Hepatocyte (in vitro differentiated cells): ENCODE measurements at regions not wholly inside any gene's neighbourhood (a gene's known extent, or its start where the extent isn't known, plus 50 kb on each side); places are given as distances from the start of the nearest gene placed in this dataset.

ENCODE experiments used
- DNase-seq: peaks from one replicate; pipeline ENCODE4 v3.0.0-alpha.2; 2016; ENCODE audit warnings: low spot score
- H2AFZ ChIP-seq: fragments of 200-600 bp; sonication (generic); 2 replicates; pipeline ENCODE4 v1.6.0; 2016; ENCODE audit warnings: antibody characterized with exemption, mild to moderate bottlenecking
- H3K27ac ChIP-seq: fragments of 200-600 bp; sonication (generic); 2 replicates; pipeline ENCODE4 v1.5.1; 2016; ENCODE audit warnings: mild to moderate bottlenecking
- H3K27me3 ChIP-seq: fragments of 200-600 bp; sonication (generic); 2 replicates; pipeline ENCODE4 v1.6.1; 2016
- H3K36me3 ChIP-seq: fragments of 200-600 bp; sonication (generic); replicated peaks from 2 replicates; pipeline ENCODE4 v1.5.1; 2016; ENCODE audit warnings: low read depth; ENCODE audit not compliant: insufficient read depth
- H3K4me1 ChIP-seq: fragments of 200-600 bp; sonication (generic); 2 replicates; pipeline ENCODE4 v1.5.1; 2016; ENCODE audit warnings: mild to moderate bottlenecking, moderate library complexity; ENCODE audit not compliant: insufficient read depth
- H3K4me2 ChIP-seq: fragments of 200-600 bp; sonication (generic); 2 replicates; pipeline ENCODE4 v1.6.0; 2016
- H3K4me3 ChIP-seq: fragments of 200-600 bp; sonication (generic); 2 replicates; pipeline ENCODE4 v1.5.1; 2016; ENCODE audit warnings: mild to moderate bottlenecking
- H3K79me2 ChIP-seq: fragments of 200-600 bp; sonication (generic); 2 replicates; pipeline ENCODE4 v1.6.0; 2017; ENCODE audit warnings: mild to moderate bottlenecking
- H3K9me2 ChIP-seq: fragments of 200-600 bp; sonication (generic); replicated peaks from 2 replicates; pipeline ENCODE4 v1.6.0; 2017; ENCODE audit warnings: mild to moderate bottlenecking; ENCODE audit not compliant: insufficient read depth
- H3K9me3 ChIP-seq: fragments of 200-600 bp; sonication (generic); 2 replicates; pipeline ENCODE4 v1.5.1; 2016; ENCODE audit warnings: low read depth, mild to moderate bottlenecking
- H4K20me1 ChIP-seq: fragments of 200-600 bp; sonication (generic); 2 replicates; pipeline ENCODE4 v1.6.0; 2016; ENCODE audit warnings: mild to moderate bottlenecking; ENCODE audit not compliant: insufficient read depth, poor library complexity, severe bottlenecking
- EZH2 ChIP-seq: fragments of 200-600 bp; sonication (generic); IDR thresholded peaks from 2 replicates; pipeline ENCODE4 v1.6.1; 2016; ENCODE audit warnings: antibody characterized with exemption, mild to moderate bottlenecking, borderline replicate concordance
- EZH2phosphoT487 ChIP-seq: fragments of 200-600 bp; sonication (generic); IDR thresholded peaks from one replicate; pipeline ENCODE4 v1.6.1; 2018; ENCODE audit warnings: antibody characterized with exemption, mild to moderate bottlenecking, low read depth, moderate library complexity; ENCODE audit not compliant: unreplicated experiment, severe bottlenecking
- WGBS: methylation state at CpG from one replicate; pipeline ENCODE4 v1.1.6; 2016; ENCODE audit warnings: low lambda C conversion rate; ENCODE audit errors: missing lambda C conversion rate; 5-methylcytosine and 5-hydroxymethylcytosine counted together
- TF ChIP-seq, protein P1 (sequence below): fragments of 200-600 bp; sonication (generic); IDR thresholded peaks from 2 replicates; pipeline ENCODE4 v1.5.1; 2016; ENCODE audit warnings: antibody characterized with exemption, mild to moderate bottlenecking; ENCODE audit not compliant: poor library complexity

DNA sequence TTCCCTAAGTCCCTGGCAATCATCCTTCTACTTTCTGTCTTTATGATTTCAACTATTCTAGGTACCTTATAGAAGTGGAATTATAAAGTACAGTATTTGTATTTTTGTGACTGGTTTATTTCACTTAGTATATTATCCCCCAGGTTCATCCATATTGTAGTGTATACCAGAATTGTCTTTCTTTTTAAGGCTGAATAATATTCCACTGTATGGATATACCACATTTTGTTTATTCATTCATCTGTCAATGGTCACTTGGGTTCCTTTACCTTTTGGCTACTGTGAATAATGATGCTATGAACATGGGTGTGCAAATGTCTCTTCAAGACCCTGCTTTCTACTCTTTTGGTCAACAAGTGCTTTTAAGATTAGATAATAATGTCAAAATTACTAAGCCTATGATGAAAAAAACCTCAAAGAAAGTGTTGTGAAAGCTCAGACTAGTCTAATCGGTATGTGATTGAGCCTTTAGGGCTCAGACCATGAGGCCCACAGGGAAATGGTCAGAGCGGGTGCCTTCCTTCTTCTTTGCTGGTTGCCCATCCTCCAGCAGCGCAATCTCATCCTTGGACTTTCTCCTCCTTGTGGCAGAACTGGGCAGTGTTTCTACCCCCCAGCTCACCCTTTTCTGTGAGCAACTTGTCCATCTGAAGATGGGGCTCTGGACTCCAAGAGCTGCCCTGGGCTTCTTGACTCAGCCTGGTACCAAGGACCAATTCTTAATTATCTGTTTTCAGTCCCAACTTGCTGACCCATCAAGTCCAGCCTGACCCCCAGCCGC is 105.4 kb downstream of the TTC8 start:
- no peaks in the 10 kb centered on the region for H3K36me3 ChIP-seq
- 98% methylated on average over 4 of the region's 4 CpGs for WGBS
- H3K9me3 ChIP-seq, result no peaks in the 10 kb centered on the region
- no peak overlapping the region for H3K27ac ChIP-seq
- H3K79me2 ChIP-seq, result no peaks in the 10 kb centered on the region
- no peak overlapping the region for H3K4me3 ChIP-seq
- no peaks in the 10 kb centered on the region for H4K20me1 ChIP-seq
- H3K4me1 ChIP-seq, result no peaks in the 10 kb centered on the region
- no peak for DNase-seq
- no peak overlapping the region for H3K4me2 ChIP-seq
- no peak overlapping the region for H2AFZ ChIP-seq
- TF ChIP-seq, protein P1, sequence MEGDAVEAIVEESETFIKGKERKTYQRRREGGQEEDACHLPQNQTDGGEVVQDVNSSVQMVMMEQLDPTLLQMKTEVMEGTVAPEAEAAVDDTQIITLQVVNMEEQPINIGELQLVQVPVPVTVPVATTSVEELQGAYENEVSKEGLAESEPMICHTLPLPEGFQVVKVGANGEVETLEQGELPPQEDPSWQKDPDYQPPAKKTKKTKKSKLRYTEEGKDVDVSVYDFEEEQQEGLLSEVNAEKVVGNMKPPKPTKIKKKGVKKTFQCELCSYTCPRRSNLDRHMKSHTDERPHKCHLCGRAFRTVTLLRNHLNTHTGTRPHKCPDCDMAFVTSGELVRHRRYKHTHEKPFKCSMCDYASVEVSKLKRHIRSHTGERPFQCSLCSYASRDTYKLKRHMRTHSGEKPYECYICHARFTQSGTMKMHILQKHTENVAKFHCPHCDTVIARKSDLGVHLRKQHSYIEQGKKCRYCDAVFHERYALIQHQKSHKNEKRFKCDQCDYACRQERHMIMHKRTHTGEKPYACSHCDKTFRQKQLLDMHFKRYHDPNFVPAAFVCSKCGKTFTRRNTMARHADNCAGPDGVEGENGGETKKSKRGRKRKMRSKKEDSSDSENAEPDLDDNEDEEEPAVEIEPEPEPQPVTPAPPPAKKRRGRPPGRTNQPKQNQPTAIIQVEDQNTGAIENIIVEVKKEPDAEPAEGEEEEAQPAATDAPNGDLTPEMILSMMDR, result no peak
- no peaks in the 10 kb centered on the region for H3K9me2 ChIP-seq
- no peaks in the 10 kb centered on the region for H3K27me3 ChIP-seq

DNA sequence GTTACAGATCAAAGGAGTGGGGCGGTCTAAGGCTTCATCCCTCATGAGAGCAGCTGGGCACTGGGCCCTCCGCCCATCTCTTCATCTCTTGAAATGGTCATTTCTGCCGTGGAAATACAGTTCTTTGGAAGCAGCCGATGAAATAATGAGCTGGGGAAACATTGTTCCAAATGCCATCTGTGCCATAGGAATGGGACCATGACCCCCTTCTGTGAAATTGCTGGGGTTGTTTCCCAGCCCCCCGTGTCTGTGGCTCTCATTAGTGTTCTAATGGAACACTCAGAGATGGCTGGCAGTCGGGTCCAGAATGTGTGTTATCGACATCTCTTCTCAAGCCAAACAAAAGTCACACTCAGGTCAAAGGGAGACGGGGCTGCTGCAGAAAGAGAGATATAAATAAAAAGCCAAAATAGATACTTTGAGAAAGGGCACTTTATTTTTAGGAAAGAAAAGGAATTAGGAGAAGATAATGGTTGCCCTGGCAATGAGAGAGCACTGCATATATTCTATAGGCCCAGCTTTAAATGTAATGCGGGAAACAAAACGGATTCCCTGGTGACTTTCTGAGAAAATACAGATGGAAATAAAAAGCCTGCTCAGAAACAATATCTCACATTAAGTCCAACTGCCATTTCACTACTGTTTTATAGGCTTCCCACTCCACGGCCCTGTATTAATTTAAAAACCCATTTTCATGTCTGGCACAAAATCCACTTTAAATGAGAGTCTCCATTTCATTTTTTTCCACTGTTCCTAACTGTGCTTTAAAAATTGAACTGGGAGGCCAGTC is 107.1 kb downstream of the TTC8 start:
- H3K4me1 ChIP-seq, result no peaks in the 10 kb centered on the region
- H3K27ac ChIP-seq, result no peak overlapping the region
- no peaks in the 10 kb centered on the region for H3K36me3 ChIP-seq
- no peaks in the 10 kb centered on the region for H3K9me2 ChIP-seq
- H4K20me1 ChIP-seq, result no peaks in the 10 kb centered on the region
- no peak overlapping the region for H2AFZ ChIP-seq
- no peaks in the 10 kb centered on the region for H3K27me3 ChIP-seq
- H3K79me2 ChIP-seq, result no peaks in the 10 kb centered on the region
- H3K4me3 ChIP-seq, result no peak overlapping the region
- no peaks in the 10 kb centered on the region for H3K9me3 ChIP-seq
- no peak for DNase-seq
- TF ChIP-seq, protein P1, result no peak
- no peak for TF ChIP-seq EZH2phosphoT487
- no peak for TF ChIP-seq EZH2
- WGBS, result 91% methylated on average over 11 of the region's 11 CpGs
- H3K4me2 ChIP-seq, result no peak overlapping the region

DNA sequence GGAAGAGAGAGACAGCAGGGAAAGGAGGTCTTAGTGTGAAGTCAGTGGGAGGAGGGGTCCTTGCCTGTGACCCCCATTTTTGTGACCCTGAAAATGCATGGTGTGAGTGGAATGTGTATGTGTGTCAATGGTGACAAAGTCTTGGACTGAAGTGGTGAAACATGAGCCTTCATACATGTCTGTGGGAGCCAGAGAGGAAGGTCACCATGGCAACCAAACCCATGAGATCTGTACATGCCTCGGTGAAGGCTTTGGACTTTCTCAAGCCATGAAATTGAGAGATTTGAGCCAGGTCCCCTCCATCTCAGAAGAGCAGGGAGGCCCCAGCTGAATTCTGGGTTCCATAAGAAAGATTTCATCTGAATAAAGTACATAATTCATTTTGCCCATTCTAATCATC is 108.7 kb downstream of the TTC8 start:
- Histone ChIP-seq H3K4me3 (no peak overlapping the region), H3K36me3 (no peaks in the 10 kb centered on the region), H3K4me1 (no peaks in the 10 kb centered on the region), H2AFZ (no peak overlapping the region), H3K27me3 (no peaks in the 10 kb centered on the region), H4K20me1 (no peaks in the 10 kb centered on the region), H3K9me2 (no peaks in the 10 kb centered on the region), H3K9me3 (no peaks in the 10 kb centered on the region), H3K79me2 (no peaks in the 10 kb centered on the region), H3K27ac (no peak overlapping the region), H3K4me2 (no peak overlapping the region)
- TF ChIP-seq, protein P1, result no peak
- no peak for TF ChIP-seq EZH2
- TF ChIP-seq EZH2phosphoT487, result no peak
- no peak for DNase-seq
- WGBS, result 45% methylated on average over 1 of the region's 1 CpG
